ENCODE measurements at regions not wholly inside any gene's neighbourhood (a gene's known extent, or its start where the extent isn't known, plus 50 kb on each side); places are given as distances from the start of the nearest gene placed in this dataset.
"Not testable (repeated sequence)": the region's sequence is repeated elsewhere in the genome, so short reads cannot be mapped to it uniquely, and the experiment has no call there.

GRCh38 chr10:25748509-25748908 is 185.5 kb upstream of the MYO3A start:
- ATAC-seq: no peak
- intact Hi-C loops (cut with DNase I): no loop called here
- TF ChIP-seq CTCF (IDR thresholded peaks at IDR 0.05): no peak

GRCh38 chr10:25753776-25754175 is 180.3 kb upstream of the MYO3A start:
- no peak for DNase-seq
- H3K27ac ChIP-seq: no peak overlapping the region
- H3K4me1 ChIP-seq: no peaks in the 10 kb centered on the region
- peaks cover 0 to 2% (median 0%) of the 10 kb centered on the region in 3 donors for H3K27me3 ChIP-seq (ENCODE audit: insufficient read depth in 3 of 3, low read length in 2 of 3)
- TF ChIP-seq CTCF (IDR thresholded peaks at IDR 0.05): no peak
- no peak overlapping the region for H3K4me3 ChIP-seq
- no peak for ATAC-seq
- H3K9me3 ChIP-seq: no peaks in the 10 kb centered on the region
- intact Hi-C loops (cut with DNase I): no loop called here
- no peaks in the 10 kb centered on the region for H3K36me3 ChIP-seq (ENCODE audit: insufficient read depth in 1 of 2, low read depth in 1 of 2)
- 60 to 66% (median 60%) methylated on average over 2 of the region's 2 CpGs for WGBS, 3 donors

More at GRCh38 chr10:25748509-25748908, 185.5 kb upstream of the MYO3A start:
- Histone ChIP-seq H3K27me3 (ENCODE audit: insufficient read depth in 3 of 3, low read length in 2 of 3) (peaks cover 0 to 2% (median 0%) of the 10 kb centered on the region in 3 donors), H3K4me1 (no peaks in the 10 kb centered on the region), H3K27ac (no peak overlapping the region), H3K36me3 (ENCODE audit: insufficient read depth in 1 of 2, low read depth in 1 of 2) (no peaks in the 10 kb centered on the region), H3K4me3 (no peak overlapping the region), H3K9me3 (no peaks in the 10 kb centered on the region)
- DNase-seq: no peak
- WGBS, 3 donors: 82 to 86% (median 85%) methylated on average over 4 of the region's 4 CpGs

GRCh38 chr10:25755874-25756273 is 178.2 kb upstream of the MYO3A start:
- H3K4me3 ChIP-seq; H3K27ac ChIP-seq; H3K9me3 ChIP-seq; H3K27me3 ChIP-seq (ENCODE audit: insufficient read depth in 3 of 3, low read length in 2 of 3); ATAC-seq; DNase-seq; intact Hi-C loops (cut with DNase I); H3K36me3 ChIP-seq (ENCODE audit: insufficient read depth in 1 of 2, low read depth in 1 of 2); H3K4me1 ChIP-seq: not testable (repeated sequence)
- WGBS, 3 donors: 95 to 96% (median 95%) methylated on average over 23 to 24 of the region's 24 CpGs

- ATAC-seq: no peak
- TF ChIP-seq CTCF (IDR thresholded peaks at IDR 0.05): no peak
- WGBS, 3 donors: 90 to 94% (median 91%) methylated on average over 24 of the region's 24 CpGs
- DNase-seq: no peak
- Histone ChIP-seq H3K36me3 (ENCODE audit: insufficient read depth in 1 of 2, low read depth in 1 of 2) (no peaks in the 10 kb centered on the region), H3K9me3 (no peaks in the 10 kb centered on the region), H3K27ac (no peak overlapping the region), H3K4me3 (no peak overlapping the region), H3K4me1 (no peaks in the 10 kb centered on the region), H3K27me3 (ENCODE audit: insufficient read depth in 3 of 3, low read length in 2 of 3) (no peaks in the 10 kb centered on the region)
- intact Hi-C loops (cut with DNase I): no loop called here
These were observed 177.2 kb upstream of the MYO3A start for GRCh38 chr10:25756784-25757183.

GRCh38 chr10:25758041-25758457 is 176.0 kb upstream of the MYO3A start:
- Histone ChIP-seq H3K4me1 (no peaks in the 10 kb centered on the region), H3K27ac (no peak overlapping the region), H3K36me3 (ENCODE audit: insufficient read depth in 1 of 2, low read depth in 1 of 2) (no peaks in the 10 kb centered on the region), H3K9me3 (no peaks in the 10 kb centered on the region), H3K27me3 (ENCODE audit: insufficient read depth in 3 of 3, low read length in 2 of 3) (no peaks in the 10 kb centered on the region), H3K4me3 (no peak overlapping the region)
- peak; percentile 26 for TF ChIP-seq CTCF (IDR thresholded peaks at IDR 0.05)
- ATAC-seq: no peak
- intact Hi-C loops (cut with DNase I): no loop called here
- no peak for DNase-seq
